Testis (tissue), 2 donors: ENCODE measurements at regions not wholly inside any gene's neighbourhood (a gene's known extent, or its start where the extent isn't known, plus 50 kb on each side); places are given as distances from the start of the nearest gene placed in this dataset.

Experiments used
- POLR2A ChIP-seq: fragments of 450-650 bp; IDR thresholded peaks from one replicate; pipeline ENCODE4 v1.6.1; 2017; ENCODE audit warnings: antibody characterized with exemption, mild to moderate bottlenecking, moderate library complexity
- TF ChIP-seq, protein P1 (sequence below), 3 experiments: fragments of 450-650 bp in 2 of 3; fragments of 200-600 bp in 1 of 3; sonication (generic) in 1 of 3; IDR thresholded peaks; one replicate each; pipeline ENCODE4 v1.5.1; 2016 to 2019; ENCODE audit warnings: antibody characterized with exemption in 3 of 3, mild to moderate bottlenecking in 2 of 3, moderate library complexity in 1 of 3

DNA sequence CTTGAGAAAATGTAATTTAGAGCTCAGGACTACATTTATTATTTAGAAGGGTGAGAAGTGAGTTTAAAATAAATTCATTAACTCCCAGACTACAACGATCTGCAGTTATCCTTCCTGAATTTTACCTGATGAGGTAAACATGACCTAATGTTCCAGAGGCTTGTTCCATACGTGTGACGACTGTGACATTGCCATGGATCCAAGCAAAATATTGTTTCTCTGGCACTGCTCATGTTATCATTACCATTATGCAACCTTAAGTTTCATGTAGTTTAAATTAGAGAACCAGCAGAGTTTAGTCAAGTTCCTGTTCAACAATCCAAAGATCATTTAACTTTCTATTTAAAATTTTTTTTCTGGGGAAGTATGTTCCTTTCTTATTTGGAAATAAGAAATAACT, 279.6 kb downstream of the KLF5 start:
- TF ChIP-seq, protein P1, sequence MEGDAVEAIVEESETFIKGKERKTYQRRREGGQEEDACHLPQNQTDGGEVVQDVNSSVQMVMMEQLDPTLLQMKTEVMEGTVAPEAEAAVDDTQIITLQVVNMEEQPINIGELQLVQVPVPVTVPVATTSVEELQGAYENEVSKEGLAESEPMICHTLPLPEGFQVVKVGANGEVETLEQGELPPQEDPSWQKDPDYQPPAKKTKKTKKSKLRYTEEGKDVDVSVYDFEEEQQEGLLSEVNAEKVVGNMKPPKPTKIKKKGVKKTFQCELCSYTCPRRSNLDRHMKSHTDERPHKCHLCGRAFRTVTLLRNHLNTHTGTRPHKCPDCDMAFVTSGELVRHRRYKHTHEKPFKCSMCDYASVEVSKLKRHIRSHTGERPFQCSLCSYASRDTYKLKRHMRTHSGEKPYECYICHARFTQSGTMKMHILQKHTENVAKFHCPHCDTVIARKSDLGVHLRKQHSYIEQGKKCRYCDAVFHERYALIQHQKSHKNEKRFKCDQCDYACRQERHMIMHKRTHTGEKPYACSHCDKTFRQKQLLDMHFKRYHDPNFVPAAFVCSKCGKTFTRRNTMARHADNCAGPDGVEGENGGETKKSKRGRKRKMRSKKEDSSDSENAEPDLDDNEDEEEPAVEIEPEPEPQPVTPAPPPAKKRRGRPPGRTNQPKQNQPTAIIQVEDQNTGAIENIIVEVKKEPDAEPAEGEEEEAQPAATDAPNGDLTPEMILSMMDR (IDR thresholded peaks at IDR 0.05), result no peak
- no peak for TF ChIP-seq POLR2A
